Neural progenitor cell (in vitro differentiated cells): ENCODE measurements at regions not wholly inside any gene's neighbourhood (a gene's known extent, or its start where the extent isn't known, plus 50 kb on each side); places are given as distances from the start of the nearest gene placed in this dataset.

Experiments
- CTCF ChIP-seq: fragments of 200-600 bp; sonication (generic); IDR thresholded peaks from 2 replicates; pipeline ENCODE4 v1.5.1; 2017; ENCODE audit warnings: antibody characterized with exemption, mild to moderate bottlenecking
- EZH2 ChIP-seq: fragments of 200-600 bp; sonication (generic); IDR thresholded peaks from 2 replicates; pipeline ENCODE4 v1.6.1; 2017; ENCODE audit warnings: antibody characterized with exemption, mild to moderate bottlenecking, moderate library complexity
- EZH2phosphoT487 ChIP-seq: fragments of 200-600 bp; sonication (generic); IDR thresholded peaks from 2 replicates; pipeline ENCODE4 v1.6.1; 2017; ENCODE audit warnings: antibody characterized with exemption

GRCh38 chr4:181176306-181176705 is 1066.9 kb upstream of the TENM3 start:
- TF ChIP-seq EZH2phosphoT487 (no peak), CTCF (no peak), EZH2 (no peak)
